Activated T-cell treated with anti-CD3 and anti-CD28 coated beads, Interleukin-2, amount 50 U/mL, for 72 hours (primary cell): ENCODE measurements at regions not wholly inside any gene's neighbourhood (a gene's known extent, or its start where the extent isn't known, plus 50 kb on each side); places are given as distances from the start of the nearest gene placed in this dataset.

ENCODE experiments used
- ATAC-seq, 2 donors: fragments of 150-1000 bp; cut with Tn5 transposase; replicated peaks in 1 of 2; 2 replicates each; pipeline ENCODE4 v1.10.0; 2021; ENCODE audit warnings: moderate library complexity in 2 of 2, mild to moderate bottlenecking in 1 of 2
- DNase-seq, 2 donors: peaks; one replicate each; pipeline ENCODE4 v3.0.0; 2021 to 2022; ENCODE audit warnings: mixed read lengths in 1 of 2
- H3K27ac Mint-ChIP-seq: one replicate; pipeline ENCODE4 v1.8.0; 2022; ENCODE audit warnings: mild to moderate bottlenecking, moderate library complexity, mixed read lengths
- H3K27me3 Mint-ChIP-seq: one replicate; pipeline ENCODE4 v1.8.0; 2022; ENCODE audit warnings: low read depth, mixed read lengths
- H3K36me3 Mint-ChIP-seq, 2 donors: one replicate each; pipeline ENCODE4 v1.8.0; 2022; ENCODE audit warnings: mixed read lengths in 2 of 2, mild to moderate bottlenecking in 1 of 2; ENCODE audit not compliant: insufficient read depth in 2 of 2
- H3K4me1 Mint-ChIP-seq: one replicate; pipeline ENCODE4 v1.8.0; 2022; ENCODE audit warnings: low read depth, mixed read lengths
- H3K4me3 Mint-ChIP-seq, 2 donors: one replicate each; pipeline ENCODE4 v1.8.0; 2022; ENCODE audit warnings: mild to moderate bottlenecking in 2 of 2, mixed read lengths in 2 of 2, moderate library complexity in 2 of 2
- H3K9me3 Mint-ChIP-seq, 2 donors: one replicate each; pipeline ENCODE4 v1.8.0; 2022; ENCODE audit warnings: mixed read lengths in 2 of 2

- Mint-ChIP-seq H3K4me1 (peaks cover 26% of the 10 kb centered on the region), H3K4me3 (no peak overlapping the region), H3K27ac (no peak overlapping the region), H3K27me3 (peaks cover 72% of the 10 kb centered on the region), H3K9me3 (no peaks in the 10 kb centered on the region), H3K36me3 (no peaks in the 10 kb centered on the region)
- DNase-seq (no peak), ATAC-seq (no peak)
Measured at GRCh38 chr14:92253381-92253894, 69.5 kb upstream of the SLC24A4 start.

DNA sequence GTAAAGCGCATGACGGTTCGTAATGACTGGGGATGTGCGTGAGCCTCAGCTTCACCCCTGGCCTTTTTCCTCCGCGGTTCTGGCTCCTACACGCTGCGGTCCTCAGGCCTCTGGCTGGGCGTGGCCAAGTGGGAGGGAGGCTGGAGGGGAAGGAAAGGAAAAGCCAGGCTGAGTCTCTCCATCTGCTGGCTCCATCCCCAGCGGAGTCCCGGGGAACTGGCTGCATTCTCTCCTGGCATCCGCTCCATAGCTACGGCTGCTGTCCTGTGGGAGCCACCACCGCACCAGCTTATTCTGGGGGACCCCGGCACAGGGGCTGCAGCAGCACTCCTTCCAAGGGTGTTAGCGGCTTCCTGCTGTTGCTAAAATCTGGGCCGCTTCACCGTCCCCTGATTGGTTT, 68.2 kb upstream of the SLC24A4 start:
- H3K4me3 Mint-ChIP-seq = no peak overlapping the region
- no peak for DNase-seq
- H3K4me1 Mint-ChIP-seq = peaks cover 35% of the 10 kb centered on the region
- no peak overlapping the region for H3K27ac Mint-ChIP-seq
- H3K36me3 Mint-ChIP-seq = no peaks in the 10 kb centered on the region
- H3K27me3 Mint-ChIP-seq = peaks cover 71% of the 10 kb centered on the region
- ATAC-seq = no peak
- H3K9me3 Mint-ChIP-seq = no peaks in the 10 kb centered on the region

GRCh38 chr14:92258934-92259333, 64.0 kb upstream of the SLC24A4 start:
- Mint-ChIP-seq H3K4me1 (peaks cover 34% of the 10 kb centered on the region), H3K27ac (no peak overlapping the region), H3K4me3 (no peak overlapping the region), H3K36me3 (no peaks in the 10 kb centered on the region), H3K9me3 (no peaks in the 10 kb centered on the region), H3K27me3 (peaks cover 31% of the 10 kb centered on the region)
- DNase-seq (no peak), ATAC-seq (peak; percentile 20 to 39)

GRCh38 chr14:92259613-92260357, 63.2 kb upstream of the SLC24A4 start:
- DNase-seq (no peak), ATAC-seq (no peak)
- H3K9me3 Mint-ChIP-seq = no peaks in the 10 kb centered on the region
- H3K27me3 Mint-ChIP-seq = peaks cover 23% of the 10 kb centered on the region
- no peaks in the 10 kb centered on the region for H3K36me3 Mint-ChIP-seq
- peaks cover 28% of the 10 kb centered on the region for H3K4me1 Mint-ChIP-seq
- no peak overlapping the region for H3K27ac Mint-ChIP-seq
- no peak overlapping the region for H3K4me3 Mint-ChIP-seq

DNA sequence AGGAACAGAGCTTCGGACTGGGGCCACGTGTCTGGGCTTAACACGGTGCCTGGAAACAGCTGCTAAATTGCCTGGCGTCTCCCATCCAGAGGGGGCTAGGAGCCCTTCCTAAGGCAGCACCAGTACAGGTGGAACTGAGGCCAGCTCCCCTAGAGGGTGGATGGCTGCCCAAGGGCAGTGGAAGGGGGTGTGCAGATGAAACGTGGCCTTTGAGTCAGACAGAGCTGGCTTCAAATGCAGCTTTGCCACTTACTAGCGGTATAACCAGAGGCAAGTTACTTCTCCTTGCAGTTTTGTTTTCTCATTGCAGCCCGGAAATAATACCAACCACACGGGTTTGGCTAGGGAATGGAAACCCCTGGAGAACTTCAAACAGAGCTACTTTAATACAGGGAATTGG, 59.3 kb upstream of the SLC24A4 start:
- Mint-ChIP-seq H3K4me3 (no peak overlapping the region), H3K27me3 (no peaks in the 10 kb centered on the region), H3K9me3 (no peaks in the 10 kb centered on the region), H3K27ac (no peak overlapping the region), H3K4me1 (peaks cover 13% of the 10 kb centered on the region), H3K36me3 (no peaks in the 10 kb centered on the region)
- ATAC-seq = no peak
- no peak for DNase-seq

DNA sequence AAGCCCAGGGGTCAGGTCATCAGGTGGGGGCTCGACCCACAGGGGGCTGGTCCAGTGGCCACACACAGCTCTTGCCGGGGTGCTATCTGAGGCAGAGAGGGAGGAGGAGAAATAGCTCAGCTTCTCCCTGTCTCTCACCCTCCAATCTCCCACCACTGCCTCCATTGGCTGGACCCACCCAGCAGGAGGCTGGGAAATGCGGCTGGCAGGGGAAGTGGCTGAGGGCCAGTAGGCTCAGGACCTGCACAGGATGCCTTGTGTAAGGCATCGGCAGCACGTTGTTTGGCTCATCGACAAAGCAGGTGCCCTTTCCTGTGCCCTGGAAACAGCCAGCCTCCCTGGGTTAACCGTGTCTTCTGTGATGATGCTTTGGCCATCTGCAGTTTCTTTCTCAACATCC, 58.8 kb upstream of the SLC24A4 start:
- Mint-ChIP-seq H3K4me1 (peaks cover 8% of the 10 kb centered on the region), H3K27me3 (no peaks in the 10 kb centered on the region), H3K9me3 (no peaks in the 10 kb centered on the region), H3K36me3 (no peaks in the 10 kb centered on the region), H3K4me3 (no peak overlapping the region), H3K27ac (no peak overlapping the region)
- DNase-seq = no peak
- no peak for ATAC-seq

DNA sequence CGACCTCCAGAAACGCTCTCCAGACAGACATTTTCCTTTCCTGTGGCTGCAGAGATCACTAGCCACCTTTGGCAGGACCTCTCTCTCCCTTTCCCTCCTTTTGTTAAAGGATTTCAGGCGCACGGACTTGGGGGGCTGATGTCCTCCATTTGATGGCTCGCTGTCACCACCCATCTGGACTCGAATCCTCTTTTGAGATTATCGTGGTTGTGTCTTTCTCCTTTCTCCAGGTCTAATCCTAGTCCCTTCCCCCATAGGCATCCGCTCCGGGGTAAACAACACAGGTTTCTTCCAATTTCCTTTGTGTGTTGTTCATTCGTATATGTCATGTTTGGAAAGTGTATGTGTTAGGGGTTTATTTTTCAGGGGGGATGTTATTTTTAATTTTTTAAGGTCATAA, 56.7 kb upstream of the SLC24A4 start:
- DNase-seq (no peak), ATAC-seq (no peak)
- Mint-ChIP-seq H3K4me1 (no peaks in the 10 kb centered on the region), H3K9me3 (no peaks in the 10 kb centered on the region), H3K27me3 (peaks cover 4% of the 10 kb centered on the region), H3K4me3 (no peak overlapping the region), H3K36me3 (no peaks in the 10 kb centered on the region), H3K27ac (no peak overlapping the region)
